H9 (cell line): ENCODE measurements at regions not wholly inside any gene's neighbourhood (a gene's known extent, or its start where the extent isn't known, plus 50 kb on each side); places are given as distances from the start of the nearest gene placed in this dataset.

Experiments used
- DNase-seq: peaks from one replicate; pipeline ENCODE4 v3.0.0-alpha.2; 2017
- H2AFZ ChIP-seq: one replicate; pipeline ENCODE4 v1.6.1; 2013; ENCODE audit warnings: mild to moderate bottlenecking, low read length, control low read depth, moderate library complexity
- H2AK5ac ChIP-seq: 2 replicates; pipeline ENCODE4 v1.6.1; 2013; ENCODE audit warnings: low read length, control low read depth, mixed read lengths; ENCODE audit not compliant: insufficient read length
- H2BK120ac ChIP-seq: one replicate; pipeline ENCODE4 v1.6.1; 2013; ENCODE audit warnings: low read depth, mild to moderate bottlenecking, low read length, control low read depth, inconsistent platforms; ENCODE audit not compliant: poor library complexity, severe bottlenecking
- H2BK12ac ChIP-seq: 2 replicates; pipeline ENCODE4 v1.6.1; 2013; ENCODE audit warnings: low read length, control low read depth, mixed read lengths, low read depth; ENCODE audit not compliant: insufficient read length
- H2BK15ac ChIP-seq: 2 replicates; pipeline ENCODE4 v1.6.1; 2013; ENCODE audit warnings: low read depth, low read length, control low read depth
- H2BK20ac ChIP-seq: one replicate; pipeline ENCODE4 v1.6.1; 2013; ENCODE audit warnings: low read depth, mild to moderate bottlenecking, low read length, control low read depth, inconsistent platforms; ENCODE audit not compliant: poor library complexity, severe bottlenecking
- H2BK5ac ChIP-seq: 2 replicates; pipeline ENCODE4 v1.6.1; 2013; ENCODE audit warnings: low read length, control low read depth, mixed read lengths; ENCODE audit not compliant: insufficient read length
- H3K14ac ChIP-seq: 2 replicates; pipeline ENCODE4 v1.6.1; 2013; ENCODE audit warnings: low read length, control low read depth; ENCODE audit not compliant: insufficient read depth
- H3K18ac ChIP-seq: 2 replicates; pipeline ENCODE4 v1.6.1; 2013; ENCODE audit warnings: low read depth, mild to moderate bottlenecking, mixed read lengths, low read length, control low read depth; ENCODE audit not compliant: insufficient read length
- H3K23ac ChIP-seq: 2 replicates; pipeline ENCODE4 v1.6.1; 2013; ENCODE audit warnings: low read length, control low read depth, mixed read lengths, low read depth; ENCODE audit not compliant: insufficient read length
- H3K23me2 ChIP-seq: 2 replicates; pipeline ENCODE4 v1.6.1; 2013; ENCODE audit warnings: low read depth, mild to moderate bottlenecking, mixed read lengths, low read length, control low read depth; ENCODE audit not compliant: insufficient read length, poor library complexity, severe bottlenecking
- H3K27ac ChIP-seq: 2 replicates; pipeline ENCODE4 v1.5.1; 2013; ENCODE audit warnings: low read length, control low read depth, mixed read lengths, low read depth; ENCODE audit not compliant: insufficient read length
- H3K27me3 ChIP-seq: 2 replicates; pipeline ENCODE4 v1.6.1; 2013; ENCODE audit warnings: low read length, control low read depth, inconsistent platforms; ENCODE audit not compliant: insufficient read depth
- H3K4ac ChIP-seq: 2 replicates; pipeline ENCODE4 v1.6.1; 2013; ENCODE audit warnings: low read depth, mild to moderate bottlenecking, control low read depth, inconsistent platforms, low read length, moderate library complexity
- H3K4me1 ChIP-seq: 2 replicates; pipeline ENCODE4 v1.6.1; 2013; ENCODE audit warnings: low read length, control low read depth, inconsistent platforms; ENCODE audit not compliant: insufficient read depth
- H3K4me2 ChIP-seq: 2 replicates; pipeline ENCODE4 v1.6.1; 2013; ENCODE audit warnings: low read length, control low read depth, mixed read lengths; ENCODE audit not compliant: insufficient read length, insufficient read depth
- H3K56ac ChIP-seq: 2 replicates; pipeline ENCODE4 v1.6.1; 2013; ENCODE audit warnings: low read depth, mild to moderate bottlenecking, mixed read lengths, low read length, control low read depth; ENCODE audit not compliant: insufficient read length
- H3K79me1 ChIP-seq: 2 replicates; pipeline ENCODE4 v1.6.1; 2013; ENCODE audit warnings: low read depth, mild to moderate bottlenecking, moderate library complexity, low read length, control low read depth, inconsistent platforms; ENCODE audit not compliant: insufficient read depth, poor library complexity, severe bottlenecking
- H3K79me2 ChIP-seq: 2 replicates; pipeline ENCODE4 v1.6.1; 2013; ENCODE audit warnings: low read length, control low read depth, inconsistent platforms; ENCODE audit not compliant: insufficient read depth
- H3K9ac ChIP-seq: 2 replicates; pipeline ENCODE4 v1.6.1; 2013; ENCODE audit warnings: low read length, control low read depth, mixed read lengths; ENCODE audit not compliant: insufficient read length; ENCODE audit errors: extremely low read depth
- H3K9me3 ChIP-seq: one replicate; pipeline ENCODE4 v1.6.1; 2013; ENCODE audit warnings: low read depth, low read length, inconsistent platforms; ENCODE audit not compliant: control insufficient read depth
- H3T11ph ChIP-seq: one replicate; pipeline ENCODE4 v1.6.1; 2013; ENCODE audit warnings: mild to moderate bottlenecking, low read length, control low read depth, inconsistent platforms
- H4K20me1 ChIP-seq: one replicate; pipeline ENCODE4 v1.6.1; 2013; ENCODE audit not compliant: control insufficient read depth, insufficient read length, insufficient read depth
- H4K5ac ChIP-seq: 2 replicates; pipeline ENCODE4 v1.6.1; 2013; ENCODE audit warnings: low read depth, mild to moderate bottlenecking, mixed read lengths, low read length, control low read depth; ENCODE audit not compliant: insufficient read length
- H4K8ac ChIP-seq: replicated peaks from 2 replicates; pipeline ENCODE4 v1.6.1; 2013; ENCODE audit warnings: low read length, control low read depth, mixed read lengths, low read depth; ENCODE audit not compliant: insufficient read length
- H4K91ac ChIP-seq: 2 replicates; pipeline ENCODE4 v1.6.1; 2013; ENCODE audit warnings: low read depth, mild to moderate bottlenecking, moderate library complexity, mixed read lengths, low read length, control low read depth; ENCODE audit not compliant: insufficient read length
- H3K27ac Mint-ChIP-seq, 3 experiments: 2 replicates in 2 of 3; 3 replicates in 1 of 3; pipeline ENCODE4 v1.8.0; 2020 to 2021; ENCODE audit warnings: mixed read lengths in 3 of 3, mild to moderate bottlenecking in 1 of 3, moderate library complexity in 1 of 3
- H3K27me3 Mint-ChIP-seq: 2 replicates; pipeline ENCODE4 v1.8.0; 2021; ENCODE audit warnings: low read depth, mild to moderate bottlenecking, moderate library complexity, mixed read lengths
- H3K36me3 Mint-ChIP-seq, 3 experiments: 2 replicates in 2 of 3; 3 replicates in 1 of 3; pipeline ENCODE4 v1.8.0; 2020 to 2021; ENCODE audit warnings: low read depth in 3 of 3, mixed read lengths in 3 of 3; ENCODE audit not compliant: insufficient read depth in 1 of 3
- H3K4me1 Mint-ChIP-seq, 2 experiments: 2 replicates each; pipeline ENCODE4 v1.8.0; 2020; ENCODE audit warnings: mixed read lengths in 2 of 2
- H3K4me3 Mint-ChIP-seq, 2 experiments: 2 replicates in 1 of 2; 3 replicates in 1 of 2; pipeline ENCODE4 v1.8.0; 2020 to 2021; ENCODE audit warnings: mild to moderate bottlenecking in 2 of 2, mixed read lengths in 2 of 2, moderate library complexity in 1 of 2
- H3K9me3 Mint-ChIP-seq, 2 experiments: 2 replicates in 1 of 2; 3 replicates in 1 of 2; pipeline ENCODE4 v1.8.0; 2020; ENCODE audit warnings: mild to moderate bottlenecking in 2 of 2, mixed read lengths in 2 of 2, moderate library complexity in 1 of 2
- WGBS: extraction: QIAGEN DNeasy Blood & Tissue Kit; methylation state at CpG from one replicate; pipeline ENCODE4 v1.1.7; 2013; ENCODE audit warnings: missing lambda C conversion rate, low lambda C conversion rate, mixed read lengths; ENCODE audit not compliant: insufficient read length; ENCODE audit errors: extremely low coverage; 5-methylcytosine and 5-hydroxymethylcytosine counted together
- TF ChIP-seq, protein P1 (sequence below): fragments of 200-600 bp; sonication (generic); conservative IDR thresholded peaks from 3 replicates; pipeline ENCODE4 v1.8.0; 2021; ENCODE audit warnings: antibody characterized with exemption, mild to moderate bottlenecking

- no peak overlapping the region for H4K91ac ChIP-seq
- H3K79me1 ChIP-seq = no peaks in the 10 kb centered on the region
- no peak overlapping the region for H3K18ac ChIP-seq
- no peak overlapping the region for H3K4me3 Mint-ChIP-seq
- no peaks in the 10 kb centered on the region for H3K27me3 ChIP-seq
- no peak overlapping the region for H3T11ph ChIP-seq
- H3K9me3 ChIP-seq = no peaks in the 10 kb centered on the region
- no peaks in the 10 kb centered on the region for H3K36me3 Mint-ChIP-seq
- H4K8ac ChIP-seq = no peak overlapping the region
- 0 out of 7 replicates have a peak overlapping the region, but pooled peaks of 1 of the 3 experiments have one; percentile 12 for H3K27ac Mint-ChIP-seq
- H4K20me1 ChIP-seq = no peaks in the 10 kb centered on the region
- no peak overlapping the region for H2AK5ac ChIP-seq
- H3K4me1 ChIP-seq = no peaks in the 10 kb centered on the region
- TF ChIP-seq, protein P1, sequence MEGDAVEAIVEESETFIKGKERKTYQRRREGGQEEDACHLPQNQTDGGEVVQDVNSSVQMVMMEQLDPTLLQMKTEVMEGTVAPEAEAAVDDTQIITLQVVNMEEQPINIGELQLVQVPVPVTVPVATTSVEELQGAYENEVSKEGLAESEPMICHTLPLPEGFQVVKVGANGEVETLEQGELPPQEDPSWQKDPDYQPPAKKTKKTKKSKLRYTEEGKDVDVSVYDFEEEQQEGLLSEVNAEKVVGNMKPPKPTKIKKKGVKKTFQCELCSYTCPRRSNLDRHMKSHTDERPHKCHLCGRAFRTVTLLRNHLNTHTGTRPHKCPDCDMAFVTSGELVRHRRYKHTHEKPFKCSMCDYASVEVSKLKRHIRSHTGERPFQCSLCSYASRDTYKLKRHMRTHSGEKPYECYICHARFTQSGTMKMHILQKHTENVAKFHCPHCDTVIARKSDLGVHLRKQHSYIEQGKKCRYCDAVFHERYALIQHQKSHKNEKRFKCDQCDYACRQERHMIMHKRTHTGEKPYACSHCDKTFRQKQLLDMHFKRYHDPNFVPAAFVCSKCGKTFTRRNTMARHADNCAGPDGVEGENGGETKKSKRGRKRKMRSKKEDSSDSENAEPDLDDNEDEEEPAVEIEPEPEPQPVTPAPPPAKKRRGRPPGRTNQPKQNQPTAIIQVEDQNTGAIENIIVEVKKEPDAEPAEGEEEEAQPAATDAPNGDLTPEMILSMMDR = no peak
- no peaks in the 10 kb centered on the region for H3K79me2 ChIP-seq
- H3K27me3 Mint-ChIP-seq = peaks cover 4% of the 10 kb centered on the region; the same call in 1 of the 2 replicates
- no CpG with 5 or more reads among the region's 2 CpGs for WGBS
- no peak for DNase-seq
- H4K5ac ChIP-seq = no peak overlapping the region
- H2BK120ac ChIP-seq = no peak overlapping the region
- no peak overlapping the region for H2BK12ac ChIP-seq
- H2BK15ac ChIP-seq = no peak overlapping the region
- H3K9ac ChIP-seq = no peak overlapping the region
- no peaks in the 10 kb centered on the region for H3K9me3 Mint-ChIP-seq
- no peak overlapping the region for H3K27ac ChIP-seq
- H3K56ac ChIP-seq = no peak overlapping the region
- no peak overlapping the region for H2BK20ac ChIP-seq
- H3K23ac ChIP-seq = no peak overlapping the region
- no peak overlapping the region for H2BK5ac ChIP-seq
- no peaks in the 10 kb centered on the region for H3K23me2 ChIP-seq
- peaks cover 25 to 36% of the 10 kb centered on the region in 2 experiments for H3K4me1 Mint-ChIP-seq
- H2AFZ ChIP-seq = no peak overlapping the region
- no peak overlapping the region for H3K4me2 ChIP-seq
- H3K4ac ChIP-seq = no peak overlapping the region
- no peak overlapping the region for H3K14ac ChIP-seq
Measured at GRCh38 chr16:51410125-51410524, 259.1 kb upstream of the SALL1 start.
